SK-N-SH (cell line): ENCODE measurements at regions not wholly inside any gene's neighbourhood (a gene's known extent, or its start where the extent isn't known, plus 50 kb on each side); places are given as distances from the start of the nearest gene placed in this dataset.

Experiments
- CTCF ChIA-PET: fragments of 300-600, 350-600 bp; formaldehyde crosslinking; extraction: SDS; loops from one replicate; lab custom pipeline; 2021; lab: Yijun Ruan, JAX
- POLR2A ChIA-PET: fragments of 350-600 bp; sonication (Branson Sonifier 250); formaldehyde crosslinking; extraction: SDS; loops from one replicate; lab custom pipeline; 2020; ENCODE audit warnings: antibody characterized with exemption, inconsistent platforms; lab: Yijun Ruan, JAX
- DNase-seq: peaks from one replicate; pipeline ENCODE4 v3.0.0; 2012
- H2AFZ ChIP-seq: fragments of 200-600 bp; sonication (generic); 2 replicates; pipeline ENCODE4 v1.8.1; 2016; ENCODE audit warnings: antibody characterized with exemption, mild to moderate bottlenecking, low read depth
- H3F3A ChIP-seq: fragments of 200-600 bp; sonication (generic); replicated peaks from 2 replicates; pipeline ENCODE3; 2016; ENCODE audit warnings: antibody characterized with exemption, mild to moderate bottlenecking; ENCODE audit not compliant: insufficient read depth
- H3K27ac ChIP-seq, 2 experiments: fragments of 200-500 bp in 1 of 2; fragments of 200-600 bp in 1 of 2; sonication (Bioruptor generic) in 1 of 2; sonication (generic), shearing (Covaris generic) in 1 of 2; 2 replicates each; pipeline versions ENCODE4 v1.5.1 to v1.6.1; 2014 to 2016; ENCODE audit warnings: low read depth in 2 of 2, inconsistent platforms in 1 of 2, low read length in 1 of 2, mild to moderate bottlenecking in 1 of 2, mixed read lengths in 1 of 2
- H3K27me3 ChIP-seq: fragments of 200-600 bp; sonication (generic), shearing (Covaris generic); 2 replicates; pipeline ENCODE4 v1.6.1; 2016; ENCODE audit warnings: mixed run types; ENCODE audit not compliant: insufficient read depth
- H3K36me3 ChIP-seq, 2 experiments: fragments of 200-500 bp in 1 of 2; fragments of 200-600 bp in 1 of 2; sonication (Bioruptor generic) in 1 of 2; sonication (generic) in 1 of 2; replicated peaks in 1 of 2; 2 replicates each; pipeline versions ENCODE3 to v1.5.1; 2014 to 2016; ENCODE audit warnings: low read length in 1 of 2, mild to moderate bottlenecking in 1 of 2; ENCODE audit not compliant: insufficient read depth in 2 of 2, control insufficient read depth in 1 of 2
- H3K4me1 ChIP-seq, 2 experiments: fragments of 200-500 bp in 1 of 2; fragments of 200-600 bp in 1 of 2; sonication (Bioruptor generic) in 1 of 2; sonication (generic), shearing (Covaris generic) in 1 of 2; 2 replicates each; pipeline versions ENCODE4 v1.5.1 to v1.6.1; 2014 to 2016; ENCODE audit warnings: low read depth in 1 of 2, low read length in 1 of 2, mixed run types in 1 of 2; ENCODE audit not compliant: insufficient read depth in 2 of 2, control insufficient read depth in 1 of 2
- H3K4me2 ChIP-seq: fragments of 200-600 bp; sonication (generic), shearing (Covaris generic); 2 replicates; pipeline ENCODE4 v1.6.1; 2017; ENCODE audit warnings: mixed run types
- H3K4me3 ChIP-seq, 2 experiments: fragments of 200-500 bp in 1 of 2; fragments of 200-600 bp in 1 of 2; sonication (Bioruptor generic) in 1 of 2; sonication (generic), shearing (Covaris generic) in 1 of 2; 2 replicates each; pipeline versions ENCODE4 v1.5.1 to v1.8.1; 2014 to 2016; ENCODE audit warnings: low read depth in 2 of 2, inconsistent platforms in 1 of 2, low read length in 1 of 2, mild to moderate bottlenecking in 1 of 2, mixed read lengths in 1 of 2, moderate library complexity in 1 of 2
- H3K79me2 ChIP-seq: fragments of 200-600 bp; sonication (generic); 2 replicates; pipeline ENCODE4 v1.8.1; 2017; ENCODE audit warnings: mild to moderate bottlenecking; ENCODE audit not compliant: insufficient read depth
- H3K9ac ChIP-seq: fragments of 200-600 bp; sonication (generic); 2 replicates; pipeline ENCODE4 v1.6.1; 2017; ENCODE audit warnings: mixed run types
- H3K9me2 ChIP-seq: fragments of 200-600 bp; sonication (generic); 2 replicates; pipeline ENCODE4 v1.6.1; 2017; ENCODE audit warnings: mixed run types
- H3K9me3 ChIP-seq: fragments of 200-600 bp; sonication (generic); 2 replicates; pipeline ENCODE4 v1.6.1; 2017; ENCODE audit warnings: mixed run types, mild to moderate bottlenecking, moderate library complexity
- H4K20me1 ChIP-seq: fragments of 200-600 bp; sonication (generic); 2 replicates; pipeline ENCODE4 v1.6.1; 2017; ENCODE audit warnings: mild to moderate bottlenecking, mixed run types; ENCODE audit not compliant: insufficient read depth
- CHD2 ChIP-seq: fragments of 150-350 bp; IDR thresholded peaks from 2 replicates; pipeline ENCODE4 v1.6.1; 2018; ENCODE audit warnings: low read length; ENCODE audit not compliant: partially characterized antibody
- CTCF ChIP-seq: fragments of 200-600 bp; sonication (generic); IDR thresholded peaks from 2 replicates; pipeline ENCODE4 v1.6.1; 2017; ENCODE audit warnings: antibody characterized with exemption, mild to moderate bottlenecking, moderate library complexity
- EP300 ChIP-seq, 2 experiments: IDR thresholded peaks; 2 replicates each; pipeline versions ENCODE4 v1.4.0 to v1.6.1; 2012; ENCODE audit warnings: borderline replicate concordance in 1 of 2, low read depth in 1 of 2, low read length in 1 of 2
- FOXM1 ChIP-seq: IDR thresholded peaks from 2 replicates; pipeline ENCODE4 v1.4.0; 2012; ENCODE audit warnings: low read depth, mild to moderate bottlenecking
- GABPA ChIP-seq: IDR thresholded peaks from 2 replicates; pipeline ENCODE4 v1.4.0; 2012; ENCODE audit warnings: low read depth, mild to moderate bottlenecking
- JUND ChIP-seq: IDR thresholded peaks from 2 replicates; pipeline ENCODE4 v1.4.0; 2012
- MEF2A ChIP-seq: IDR thresholded peaks from 2 replicates; pipeline ENCODE4 v1.4.0; 2012; ENCODE audit warnings: low read depth, borderline replicate concordance
- NFIC ChIP-seq: IDR thresholded peaks from 2 replicates; pipeline ENCODE4 v1.4.0; 2012; ENCODE audit warnings: borderline replicate concordance
- NRF1 ChIP-seq: IDR thresholded peaks from 2 replicates; pipeline ENCODE4 v1.6.1; 2012; ENCODE audit warnings: low read depth, mild to moderate bottlenecking, low read length
- REST ChIP-seq: IDR thresholded peaks from 2 replicates; pipeline ENCODE4 v1.6.1; 2012; ENCODE audit warnings: mild to moderate bottlenecking, low read depth, low read length, moderate library complexity
- TEAD4 ChIP-seq: IDR thresholded peaks from 2 replicates; pipeline ENCODE4 v1.4.0; 2012; ENCODE audit warnings: mild to moderate bottlenecking, borderline replicate concordance; ENCODE audit not compliant: insufficient read depth
- USF2 ChIP-seq: fragments of 150-350 bp; IDR thresholded peaks from 2 replicates; pipeline ENCODE4 v1.6.1; 2017; ENCODE audit warnings: antibody characterized with exemption, low read length, low read depth, borderline replicate concordance
- WGBS: methylation state at CpG from one replicate; pipeline ENCODE4 v1.1.6; 2017; ENCODE audit warnings: low lambda C conversion rate; 5-methylcytosine and 5-hydroxymethylcytosine counted together

GRCh38 chr5:174396541-174396940 lies 327.8 kb upstream of the MSX2 start (continued):
- no peak for TF ChIP-seq REST

- no peaks in the 10 kb centered on the region for H3K27me3 ChIP-seq
- no peak overlapping the region for H3K4me2 ChIP-seq
- H3K36me3 ChIP-seq: no peaks in the 10 kb centered on the region
- no peaks in the 10 kb centered on the region for H3F3A ChIP-seq
- WGBS: 70% methylated on average over 4 of the region's 4 CpGs
- H3K79me2 ChIP-seq: no peaks in the 10 kb centered on the region
- peaks cover 0 to 2% of the 10 kb centered on the region in 2 experiments; a peak in 1 of 4 replicates for H3K4me1 ChIP-seq
- no peak for TF ChIP-seq CHD2
- TF ChIP-seq NRF1: no peak
- no peak for TF ChIP-seq USF2
- no peak for TF ChIP-seq GABPA
- no peak for TF ChIP-seq FOXM1
- TF ChIP-seq JUND: no peak
- TF ChIP-seq REST: no peak
- TF ChIP-seq EP300 (IDR thresholded peaks at IDR 0.05; ENCODE audit: borderline replicate concordance in 1 of 2, low read depth in 1 of 2, low read length in 1 of 2): no peak
- TF ChIP-seq TEAD4: no peak
- TF ChIP-seq CTCF: no peak
- TF ChIP-seq NFIC: no peak
- no peak for TF ChIP-seq MEF2A
- H3K9me3 ChIP-seq: no peaks in the 10 kb centered on the region
- CTCF ChIA-PET: interaction anchor here (0.6 to 1.3 kb wide), 5 partner anchors 12 to 351 kb away, joined by 3 to 4 read pairs (median 3); partner anchors contain the start of gene NSG2
- H4K20me1 ChIP-seq: no peaks in the 10 kb centered on the region
- POLR2A ChIA-PET: interaction anchor here (0.7 kb wide), 1 partner anchor 54 kb away, joined by 3 read pairs; no protein-coding TSS in a partner anchor
- no peaks in the 10 kb centered on the region for H3K9me2 ChIP-seq
- no peak overlapping the region for H3K27ac ChIP-seq
- no peak overlapping the region for H3K9ac ChIP-seq
- no peak overlapping the region for H2AFZ ChIP-seq
- H3K4me3 ChIP-seq: no peak overlapping the region
- DNase-seq: no peak
Observed at GRCh38 chr5:174397206-174397605, 327.2 kb upstream of the MSX2 start.
